ENCODE measurements at regions not wholly inside any gene's neighbourhood (a gene's known extent, or its start where the extent isn't known, plus 50 kb on each side); places are given as distances from the start of the nearest gene placed in this dataset.
"Not testable (repeated sequence)": the region's sequence is repeated elsewhere in the genome, so short reads cannot be mapped to it uniquely, and the experiment has no call there.

DNA sequence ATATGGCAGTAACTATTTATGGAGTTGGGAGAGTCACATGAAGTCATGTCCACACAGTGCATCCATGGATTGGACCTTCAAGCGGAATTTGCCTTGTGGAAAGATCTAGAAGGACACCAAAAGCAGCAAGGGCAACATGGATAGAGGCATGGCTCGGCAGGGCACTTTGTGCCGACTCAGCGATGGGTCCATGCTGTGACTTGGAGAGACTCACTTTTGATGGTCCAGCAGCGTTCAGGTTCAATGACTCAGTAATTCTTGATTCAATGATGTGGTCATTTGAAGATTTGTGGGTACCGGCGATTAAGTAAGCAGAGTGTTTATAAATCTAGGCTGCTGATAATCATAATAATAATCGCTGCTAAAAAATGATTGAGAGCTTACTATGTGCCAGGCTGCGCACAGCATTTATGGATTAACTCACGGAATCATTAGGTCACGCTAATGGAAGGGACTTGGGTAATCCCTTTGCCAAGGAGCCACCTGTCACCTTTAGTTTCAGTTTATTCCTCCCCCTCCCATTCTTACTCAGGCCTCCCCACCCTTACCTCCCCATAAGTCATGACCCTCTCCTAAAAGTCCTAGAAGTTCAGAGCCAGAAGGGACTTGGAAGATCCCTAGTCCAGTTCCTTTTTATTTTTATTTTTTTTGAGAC is 127.5 kb upstream of the CRHR1 start:
- no peak for TF ChIP-seq POLR2A (IDR thresholded peaks at IDR 0.05; ENCODE audit: low read depth, low read length)
- FAIRE-seq: no peak
- no peak for DNase-seq (ENCODE audit: insufficient read length, low spot score)

DNA sequence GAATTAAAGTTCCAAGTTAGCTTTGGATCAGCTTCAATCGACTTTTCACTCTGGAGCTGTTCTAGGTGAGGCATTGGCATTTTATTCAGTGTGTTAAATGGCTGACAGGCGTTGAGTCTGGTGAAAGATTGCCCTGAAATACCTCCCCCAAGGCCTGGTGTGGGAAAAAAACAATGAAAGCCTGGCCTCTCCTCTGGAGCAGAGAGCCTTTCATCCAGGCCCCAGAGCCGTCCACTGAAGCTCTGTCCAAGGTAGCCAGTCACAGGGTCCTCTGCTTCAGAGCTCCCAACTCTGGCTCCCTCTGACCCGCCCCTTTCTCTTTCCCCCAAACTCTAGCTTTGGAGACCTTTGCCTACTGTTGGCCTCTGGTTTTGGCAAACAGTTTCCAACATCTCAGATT is 123.6 kb upstream of the CRHR1 start:
- DNase-seq (ENCODE audit: insufficient read length, low spot score) (no peak), FAIRE-seq (no peak)
- no peak for TF ChIP-seq POLR2A (IDR thresholded peaks at IDR 0.05; ENCODE audit: low read depth, low read length)

DNA sequence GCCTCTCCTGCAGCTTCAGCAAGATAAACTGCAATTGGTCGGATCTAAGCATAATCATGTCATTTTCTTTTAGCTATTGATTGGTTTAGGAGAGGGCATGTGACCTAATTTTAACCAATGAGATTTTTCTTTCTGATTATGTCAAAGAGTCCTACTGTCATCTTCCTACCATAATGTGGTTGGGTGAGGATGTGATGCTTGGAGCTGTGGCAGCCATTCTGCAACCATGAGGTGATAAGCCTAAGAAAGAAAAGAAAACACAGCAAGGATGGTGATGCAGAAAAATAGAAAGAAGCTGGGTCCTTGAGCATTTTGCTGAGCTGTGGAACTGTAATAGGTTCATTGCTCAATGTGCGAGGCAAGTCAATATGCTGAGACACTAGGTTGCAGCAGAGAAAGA is 121.7 kb upstream of the CRHR1 start:
- FAIRE-seq: no peak
- no peak for DNase-seq (ENCODE audit: insufficient read length, low spot score)
- no peak for TF ChIP-seq POLR2A (IDR thresholded peaks at IDR 0.05; ENCODE audit: low read depth, low read length)

DNA sequence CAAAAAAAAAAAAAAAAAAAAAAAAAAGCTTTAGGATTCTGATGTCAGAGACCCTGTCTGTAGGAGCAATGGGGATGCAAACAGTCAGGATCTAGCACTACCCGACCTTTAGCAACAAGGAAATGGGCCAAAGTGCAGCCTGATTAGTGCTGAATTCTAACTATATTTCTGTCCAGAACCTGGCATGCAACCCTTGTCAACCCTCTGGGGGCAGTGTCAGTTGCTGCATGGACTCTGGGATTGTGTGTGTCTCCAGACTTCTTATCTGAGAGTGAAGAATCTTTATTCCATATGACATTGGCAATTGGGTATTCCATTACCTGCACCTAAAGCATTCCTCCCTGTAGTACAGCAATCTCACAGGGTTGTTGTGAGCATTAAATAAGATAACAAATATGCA is 120.3 kb upstream of the CRHR1 start:
- no peak for TF ChIP-seq POLR2A (IDR thresholded peaks at IDR 0.05; ENCODE audit: low read depth, low read length)

DNA sequence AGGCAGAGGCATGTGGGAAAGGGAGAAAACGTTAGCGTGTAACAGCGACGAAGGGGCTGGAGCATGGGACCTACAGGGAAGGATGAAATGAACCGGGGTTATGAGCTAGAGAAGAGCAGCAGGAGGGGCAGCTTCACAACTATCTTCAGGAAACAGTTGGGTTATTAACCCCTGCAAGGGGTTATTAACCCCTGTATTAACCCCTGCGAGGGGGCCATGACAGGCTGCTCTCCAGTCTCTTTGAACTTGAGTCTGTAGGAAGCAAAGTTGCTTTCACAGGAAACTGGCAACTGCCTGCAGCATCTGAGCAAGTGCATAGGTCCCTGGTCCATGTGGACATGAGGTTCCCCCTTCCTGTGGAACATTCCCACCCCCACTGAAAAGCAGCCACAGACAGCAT is 119.2 kb upstream of the CRHR1 start:
- FAIRE-seq (no peak), DNase-seq (ENCODE audit: insufficient read length, low spot score) (no peak)
- TF ChIP-seq POLR2A (IDR thresholded peaks at IDR 0.05; ENCODE audit: low read depth, low read length): no peak

More for the DNA sequence above, 120.3 kb upstream of the CRHR1 start:
- no peak for DNase-seq (ENCODE audit: insufficient read length, low spot score)
- FAIRE-seq: no peak

DNA sequence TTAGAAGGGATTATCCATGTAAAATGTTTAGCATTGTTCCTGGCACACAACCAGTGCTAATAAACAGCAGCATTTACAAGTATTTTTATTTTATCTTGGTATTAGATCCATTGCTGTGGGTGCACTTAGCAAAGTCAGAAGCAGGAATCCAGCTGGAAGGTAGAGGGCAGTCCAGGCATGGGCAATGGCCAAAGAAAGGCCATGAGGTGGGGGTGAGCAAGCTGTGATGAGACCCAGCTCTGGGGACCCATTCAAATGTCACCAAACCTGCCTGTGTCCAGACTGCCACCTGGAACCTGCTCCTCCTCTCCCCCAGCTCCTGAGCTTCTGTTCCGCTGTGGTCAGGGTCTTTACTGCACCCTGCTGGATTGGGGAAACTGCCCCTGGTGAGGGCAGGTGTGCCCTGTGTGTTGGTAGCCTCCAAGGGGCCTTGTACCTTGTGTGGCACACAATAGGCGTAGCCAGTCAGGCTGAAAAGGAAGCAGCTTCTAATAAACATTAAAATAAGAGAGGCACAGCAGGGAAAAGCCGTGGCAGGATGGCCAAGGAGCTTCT is 118.0 kb upstream of the CRHR1 start:
- DNase-seq (ENCODE audit: insufficient read length, low spot score) (no peak), FAIRE-seq (no peak)
- TF ChIP-seq POLR2A (IDR thresholded peaks at IDR 0.05; ENCODE audit: low read depth, low read length): no peak

DNA sequence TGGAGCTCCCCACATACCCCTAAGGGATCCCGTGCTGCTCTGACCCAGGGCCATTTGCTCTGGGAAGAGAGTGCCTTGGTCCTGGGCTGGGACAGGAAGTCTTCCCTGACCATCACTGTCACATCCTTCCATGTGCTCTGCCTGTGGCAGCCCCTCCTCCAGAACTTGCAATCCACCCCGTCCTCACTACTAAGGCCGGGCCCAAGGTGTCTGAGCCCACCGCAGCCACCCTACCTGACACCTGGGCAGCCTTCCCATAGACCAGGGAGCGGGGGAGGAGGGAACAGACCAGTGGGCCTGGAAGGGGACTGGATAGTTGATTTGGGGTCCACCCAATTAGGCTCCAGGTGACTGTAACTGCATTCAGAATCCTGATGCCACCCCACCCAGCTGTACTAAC is 117.5 kb upstream of the CRHR1 start:
- DNase-seq (ENCODE audit: insufficient read length, low spot score) (no peak), FAIRE-seq (no peak)
- TF ChIP-seq POLR2A (IDR thresholded peaks at IDR 0.05; ENCODE audit: low read depth, low read length): no peak

DNA sequence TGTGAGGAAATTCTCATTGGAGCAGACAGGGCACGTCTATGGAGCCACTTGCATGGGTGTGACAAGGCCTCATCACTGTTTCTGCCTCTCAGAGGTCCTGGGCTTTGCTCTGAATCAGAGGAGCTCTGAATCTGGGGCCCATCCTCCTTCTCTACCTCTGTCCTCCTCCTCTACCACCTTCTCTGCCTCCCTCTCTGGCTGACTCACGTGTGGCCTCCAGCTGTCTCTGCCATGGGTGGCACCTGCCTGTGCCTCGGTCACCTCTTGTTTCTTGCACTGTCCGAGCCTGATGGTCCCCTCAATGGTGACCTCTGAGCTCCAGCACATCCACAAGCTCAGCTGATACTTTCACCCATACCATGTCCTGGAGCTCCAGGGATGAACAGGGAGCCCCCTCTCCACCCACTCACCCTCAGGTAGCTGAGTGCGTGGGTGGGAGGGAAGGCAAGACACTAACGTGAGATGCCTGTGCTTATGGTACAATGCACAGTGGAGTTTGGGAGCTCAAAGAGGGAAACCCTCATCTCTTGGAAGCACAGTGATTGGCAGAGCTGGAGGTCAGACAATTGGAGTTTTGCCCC is 116.4 kb upstream of the CRHR1 start:
- TF ChIP-seq POLR2A (IDR thresholded peaks at IDR 0.05; ENCODE audit: low read depth, low read length): no peak
- FAIRE-seq (no peak), DNase-seq (ENCODE audit: insufficient read length, low spot score) (no peak)

DNA sequence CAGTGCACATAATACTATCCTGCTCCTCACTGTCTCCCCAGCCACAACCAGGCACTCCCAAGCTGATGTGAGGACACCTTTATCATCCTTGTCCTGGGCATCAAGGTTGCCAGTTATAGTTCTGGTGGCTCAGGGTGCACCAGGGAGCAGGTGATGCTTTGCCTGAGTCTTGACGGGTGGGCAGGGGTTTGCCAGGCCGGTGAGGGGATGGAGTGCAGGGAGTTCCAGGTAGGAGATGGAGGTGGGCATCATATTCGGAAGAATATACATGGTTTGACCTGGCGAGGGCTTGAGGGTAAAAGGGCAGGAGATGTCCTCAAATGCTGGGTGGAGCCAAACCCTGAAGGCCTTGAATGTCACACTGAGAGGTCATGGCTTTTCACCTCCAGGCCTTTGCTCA is 115.8 kb upstream of the CRHR1 start:
- no peak for TF ChIP-seq POLR2A (IDR thresholded peaks at IDR 0.05; ENCODE audit: low read depth, low read length)
- DNase-seq (ENCODE audit: insufficient read length, low spot score): no peak
- FAIRE-seq: no peak

DNA sequence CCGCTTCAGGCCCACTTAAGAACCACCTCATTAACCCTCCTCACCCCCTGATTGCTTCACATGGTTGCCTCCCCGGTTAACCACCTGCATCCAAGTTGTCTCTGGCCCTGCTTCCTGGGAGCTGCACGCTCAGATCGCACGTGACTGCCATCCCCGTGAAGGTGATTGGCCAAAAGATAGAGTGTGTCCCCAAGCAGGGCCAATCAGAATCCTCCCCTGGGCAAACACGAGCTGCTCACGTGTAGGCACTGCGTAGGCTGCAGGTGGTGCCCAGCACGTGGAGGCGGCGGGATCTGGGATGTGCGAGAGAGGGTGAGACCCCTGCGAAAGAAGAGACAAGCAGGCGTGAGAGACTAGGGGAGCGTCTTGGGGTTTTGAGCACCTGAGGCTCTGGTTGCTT is 111.8 kb upstream of the CRHR1 start:
- DNase-seq (ENCODE audit: insufficient read length, low spot score) (no peak), FAIRE-seq (no peak)
- no peak for TF ChIP-seq POLR2A (IDR thresholded peaks at IDR 0.05; ENCODE audit: low read depth, low read length)

DNA sequence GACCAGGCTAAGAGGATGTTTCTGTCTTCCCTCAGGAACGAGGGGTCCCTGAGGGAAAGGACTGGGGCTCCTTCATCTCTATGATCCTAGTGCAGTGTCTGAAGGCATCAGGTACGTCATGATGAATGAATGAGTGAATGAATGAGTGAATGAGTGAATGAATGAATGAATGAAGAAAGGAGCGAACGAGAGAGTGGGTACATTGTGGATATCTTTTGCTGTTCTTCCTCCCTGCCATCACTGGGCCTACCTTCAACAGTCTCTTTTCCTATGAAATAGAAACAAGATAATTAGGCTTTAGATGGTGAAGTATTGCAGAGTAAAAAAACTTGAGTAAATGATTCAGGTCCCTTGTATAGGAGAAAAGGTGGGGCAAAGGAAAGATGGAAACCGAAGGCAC is 111.3 kb upstream of the CRHR1 start:
- no peak for DNase-seq (ENCODE audit: insufficient read length, low spot score)
- FAIRE-seq: no peak
- no peak for TF ChIP-seq POLR2A (IDR thresholded peaks at IDR 0.05; ENCODE audit: low read depth, low read length)

DNA sequence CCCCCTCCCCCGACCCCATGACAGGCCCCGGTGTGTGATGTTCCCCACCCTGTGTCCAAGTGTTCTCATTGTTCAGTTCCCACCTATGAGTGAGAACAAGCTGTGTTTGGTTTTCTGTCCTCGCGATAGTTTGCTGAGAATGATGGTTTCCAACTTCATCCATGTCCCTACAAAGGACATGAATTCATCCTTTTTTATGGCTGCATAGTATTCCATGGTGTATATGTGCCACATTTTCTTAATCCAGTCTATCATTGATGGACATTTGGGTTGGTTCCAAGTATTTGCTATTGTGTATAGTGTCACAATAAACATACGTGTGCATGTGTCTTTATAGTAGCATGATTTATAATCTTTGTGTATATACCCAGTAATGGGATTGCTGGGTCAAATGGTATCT is 110.4 kb upstream of the CRHR1 start:
- DNase-seq (ENCODE audit: insufficient read length, low spot score); FAIRE-seq: not testable (repeated sequence)

DNA sequence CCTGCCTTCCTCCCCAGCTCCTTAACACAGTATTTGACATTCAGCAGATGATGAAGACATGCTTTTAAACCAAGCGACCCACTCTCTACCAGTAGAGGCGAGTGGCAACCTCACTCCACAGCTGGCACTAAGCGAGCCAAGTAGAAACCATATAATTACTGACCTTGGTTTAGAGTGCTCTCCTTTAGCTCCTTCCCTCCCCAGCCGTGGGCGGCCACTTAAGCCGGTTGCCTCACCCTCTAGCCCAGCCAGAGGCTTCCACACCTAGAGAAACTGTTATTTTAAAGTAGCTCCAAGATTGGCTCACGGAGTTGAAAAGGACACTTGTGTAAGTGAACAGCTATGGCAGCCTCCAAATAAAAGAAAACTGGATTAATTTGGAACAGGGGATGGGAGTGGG is 109.1 kb upstream of the CRHR1 start:
- FAIRE-seq: no peak
- no peak for DNase-seq (ENCODE audit: insufficient read length, low spot score)
- TF ChIP-seq POLR2A (IDR thresholded peaks at IDR 0.05; ENCODE audit: low read depth, low read length): no peak

DNA sequence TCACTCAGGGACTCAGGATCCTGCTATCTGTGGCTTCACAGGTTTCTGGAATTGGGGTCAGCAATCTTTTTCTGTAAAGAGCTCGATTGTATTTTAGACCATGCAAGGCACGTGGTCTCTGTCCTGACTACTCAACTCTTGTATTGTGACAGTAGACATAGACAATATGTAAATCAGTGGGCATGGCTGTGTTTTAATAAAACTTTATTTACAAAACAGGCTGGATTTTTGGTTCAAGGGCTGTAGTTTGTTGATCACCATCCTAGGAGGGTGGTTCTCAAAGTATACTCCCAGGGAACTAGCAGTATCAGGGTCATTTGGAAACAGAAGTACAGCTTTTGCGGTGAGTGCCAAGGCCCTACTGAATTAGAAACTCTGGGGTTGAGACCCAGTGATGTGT is 108.2 kb upstream of the CRHR1 start:
- TF ChIP-seq POLR2A (IDR thresholded peaks at IDR 0.05; ENCODE audit: low read depth, low read length): no peak
- DNase-seq (ENCODE audit: insufficient read length, low spot score) (no peak), FAIRE-seq (no peak)

DNA sequence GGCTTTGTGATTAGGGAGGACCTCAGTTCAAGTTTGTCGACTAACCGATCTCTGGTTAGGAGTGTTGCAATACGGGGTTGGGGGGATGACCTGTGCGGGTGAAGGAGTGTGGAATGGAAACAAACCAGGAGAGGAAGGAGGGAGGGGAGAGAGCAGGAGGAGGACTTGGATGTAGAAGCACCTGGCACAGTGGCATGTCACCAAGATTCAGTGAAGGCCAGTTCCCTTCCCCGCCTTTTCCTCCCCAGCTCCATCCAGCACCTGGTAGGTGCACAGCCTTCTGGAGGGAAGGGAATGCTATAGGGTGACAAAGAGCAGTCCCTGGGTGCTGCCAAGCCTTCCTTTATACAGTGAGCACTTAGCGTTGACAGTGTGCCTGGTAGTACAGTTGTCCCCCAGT is 107.4 kb upstream of the CRHR1 start:
- FAIRE-seq (no peak), DNase-seq (ENCODE audit: insufficient read length, low spot score) (no peak)
- no peak for TF ChIP-seq POLR2A (IDR thresholded peaks at IDR 0.05; ENCODE audit: low read depth, low read length)

Measured in H54 (cell line).